CD1c-positive myeloid dendritic cell (primary cell): ENCODE measurements at regions not wholly inside any gene's neighbourhood (a gene's known extent, or its start where the extent isn't known, plus 50 kb on each side); places are given as distances from the start of the nearest gene placed in this dataset.
"Not testable (repeated sequence)": the region's sequence is repeated elsewhere in the genome, so short reads cannot be mapped to it uniquely, and the experiment has no call there.

Experiments used
- DNase-seq: peaks from one replicate; pipeline ENCODE4 v3.0.0-alpha.2; 2016; ENCODE audit errors: extremely low spot score

- DNase-seq, result no peak
Measured at GRCh38 chr11:24375931-24376330, 120.9 kb upstream of the LUZP2 start.

DNA sequence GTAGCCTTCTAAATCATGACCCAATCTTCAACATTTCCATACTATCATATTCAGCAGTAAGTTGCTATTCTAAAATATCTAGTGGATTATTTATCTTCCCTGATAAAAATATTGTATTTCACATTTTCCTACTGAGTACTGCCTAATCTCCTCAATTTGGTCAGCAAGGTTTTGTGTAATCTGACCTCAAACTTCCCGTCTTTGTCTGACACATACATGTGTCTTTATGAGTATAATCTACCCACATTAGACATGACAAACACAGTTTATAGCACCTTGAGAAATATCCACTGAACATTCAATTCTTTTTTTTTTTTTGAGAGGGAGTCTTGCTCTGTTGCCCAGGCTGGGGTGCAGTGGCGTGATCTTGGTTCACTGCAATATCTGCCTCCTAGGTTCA lies 113.7 kb upstream of the LUZP2 start:
- no peak for DNase-seq

DNA sequence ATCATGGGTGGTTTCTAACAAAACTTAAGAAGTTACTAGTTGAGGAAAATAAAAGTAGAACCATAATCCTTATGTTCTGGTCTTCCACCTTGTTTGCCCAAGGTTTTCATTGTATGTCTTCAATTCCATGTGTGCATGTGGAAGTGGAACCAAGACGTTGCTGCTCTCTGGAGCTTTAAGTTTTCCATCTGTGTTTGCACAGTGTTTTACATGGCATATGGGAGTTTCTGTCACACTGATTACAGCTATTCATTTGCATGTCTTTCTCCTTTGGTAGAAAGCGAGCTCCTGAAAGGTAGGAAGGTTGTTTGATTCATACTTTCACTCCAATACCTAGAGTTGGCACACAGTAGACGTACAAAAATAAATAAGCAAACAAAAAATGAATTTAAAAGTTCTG lies 112.6 kb upstream of the LUZP2 start:
- DNase-seq, result no peak

GRCh38 chr11:24386546-24387397 lies 110.1 kb upstream of the LUZP2 start:
- DNase-seq, result no peak

- no peak for DNase-seq
Measured at GRCh38 chr11:24389575-24389974, 107.3 kb upstream of the LUZP2 start.

DNA sequence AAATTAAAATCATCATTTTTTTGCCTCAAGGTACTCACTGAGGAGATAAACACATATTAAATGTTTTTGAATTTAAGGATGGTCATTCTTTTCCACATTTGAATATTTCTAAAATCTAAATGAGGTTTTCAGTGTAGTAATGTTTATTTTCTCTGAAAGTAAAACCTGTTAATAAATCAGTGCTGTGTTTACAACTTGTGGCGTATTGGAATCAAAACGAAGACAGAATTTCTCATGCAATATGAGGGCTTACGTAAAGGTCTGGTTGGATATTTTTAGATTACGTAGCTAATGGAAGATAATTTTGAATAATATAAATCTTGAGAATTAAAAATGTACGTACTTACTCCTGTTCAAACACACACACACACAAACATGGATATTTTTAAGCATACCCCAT lies 106.8 kb upstream of the LUZP2 start:
- DNase-seq, result no peak

- DNase-seq, result no peak
Measured at GRCh38 chr11:24390762-24391161, 106.1 kb upstream of the LUZP2 start.

- no peak for DNase-seq
Measured at GRCh38 chr11:24391167-24391566, 105.7 kb upstream of the LUZP2 start.

- DNase-seq, result no peak
Measured at GRCh38 chr11:24400059-24400665, 96.7 kb upstream of the LUZP2 start.

- no peak for DNase-seq
Measured at GRCh38 chr11:24406389-24406788, 90.5 kb upstream of the LUZP2 start.

DNA sequence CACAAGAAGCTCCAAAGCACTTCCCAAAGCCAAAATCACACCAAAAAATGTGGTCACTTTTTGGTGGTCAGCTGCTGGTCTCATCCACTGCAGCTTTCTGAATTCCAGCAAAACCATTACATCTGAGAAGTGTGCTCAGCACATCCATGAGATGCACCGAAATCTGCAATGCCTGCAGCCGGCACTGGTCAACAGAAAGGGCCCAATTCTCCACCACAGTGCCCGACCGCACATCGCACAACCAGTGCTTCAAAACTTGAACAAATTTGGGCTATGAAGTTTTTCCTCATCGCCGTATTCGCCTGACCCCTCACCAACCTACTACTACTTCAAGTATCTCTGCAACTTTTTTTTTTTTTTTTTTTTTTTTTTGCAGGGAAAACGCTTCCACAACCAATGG lies 89.9 kb upstream of the LUZP2 start:
- no peak for DNase-seq

- no peak for DNase-seq
Measured at GRCh38 chr11:24407733-24408132, 89.1 kb upstream of the LUZP2 start.

- DNase-seq, result no peak
Measured at GRCh38 chr11:24408202-24408601, 88.7 kb upstream of the LUZP2 start.

DNA sequence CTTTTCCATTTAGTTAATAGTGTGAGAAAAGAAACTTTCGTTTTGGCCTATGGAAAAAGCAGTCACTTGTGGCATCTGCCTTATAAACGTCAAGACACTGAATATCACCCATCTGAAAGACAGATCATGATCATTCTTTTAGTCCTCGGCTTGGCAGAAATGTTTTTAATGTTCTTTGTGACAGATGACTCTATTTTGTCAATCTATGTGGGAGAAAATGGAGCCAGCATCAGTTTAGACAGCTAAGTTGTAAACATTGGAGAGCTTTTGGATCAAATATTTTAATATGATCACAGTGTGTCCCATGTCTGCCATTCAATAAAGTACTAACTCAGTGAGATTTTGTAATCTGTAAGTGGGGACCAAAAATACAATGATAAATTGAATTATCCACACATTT lies 85.1 kb upstream of the LUZP2 start:
- DNase-seq, result no peak

DNA sequence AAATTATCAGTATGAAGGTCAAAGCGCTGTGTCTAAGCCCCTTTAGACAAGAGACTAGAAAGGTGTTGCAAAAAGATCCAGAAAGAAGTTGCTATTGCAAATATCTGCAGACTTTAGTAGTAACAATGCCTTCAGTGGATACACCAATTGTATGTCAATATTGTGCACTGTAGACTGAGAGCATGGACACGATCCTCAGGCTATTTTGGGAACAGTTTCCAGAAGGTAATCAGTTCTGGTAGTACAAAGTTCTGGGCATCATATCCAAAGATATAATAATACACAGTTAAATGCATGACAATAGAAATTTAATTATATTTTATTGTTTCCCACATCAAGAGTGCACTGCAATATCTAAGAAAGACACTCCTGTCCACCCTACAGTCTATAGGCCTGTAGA lies 84.1 kb upstream of the LUZP2 start:
- no peak for DNase-seq

GRCh38 chr11:24413391-24413790 lies 83.5 kb upstream of the LUZP2 start:
- DNase-seq, result no peak

DNA sequence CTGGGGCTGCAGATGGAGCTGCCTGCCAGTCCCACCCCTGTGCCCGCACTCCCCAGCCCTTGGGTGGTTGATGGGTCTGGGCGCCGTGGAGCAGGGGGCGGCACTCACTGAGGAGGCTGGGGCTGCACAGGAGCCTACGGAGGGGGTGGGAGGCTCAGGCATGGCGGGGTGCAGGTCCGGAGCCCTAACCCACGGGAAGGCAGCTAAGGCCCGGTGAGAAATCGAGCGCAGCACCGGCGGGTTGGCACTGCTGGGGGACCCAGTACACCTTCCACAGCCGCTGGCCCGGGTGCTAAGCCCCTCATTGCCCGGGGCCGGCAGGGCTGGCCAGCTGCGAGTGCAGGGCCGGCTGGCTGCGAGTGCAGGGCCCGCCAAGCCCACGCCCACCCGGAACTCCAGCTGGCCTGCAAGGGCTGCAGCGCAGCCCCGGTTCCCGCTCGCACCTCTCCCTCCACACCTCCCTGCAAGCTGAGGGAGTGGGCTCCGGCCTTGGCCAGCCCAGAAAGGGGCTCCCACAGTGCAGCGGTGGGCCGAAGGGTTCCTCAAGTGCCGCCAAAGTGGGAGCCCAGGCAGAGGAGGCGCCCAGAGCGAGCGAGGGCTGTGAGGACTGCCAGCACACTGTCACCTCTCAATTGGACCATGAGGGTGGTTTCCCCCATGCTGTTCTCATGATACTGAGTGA lies 80.8 kb upstream of the LUZP2 start:
- not testable (repeated sequence) for DNase-seq

GRCh38 chr11:24421766-24422165 lies 75.1 kb upstream of the LUZP2 start:
- DNase-seq, result no peak

DNA sequence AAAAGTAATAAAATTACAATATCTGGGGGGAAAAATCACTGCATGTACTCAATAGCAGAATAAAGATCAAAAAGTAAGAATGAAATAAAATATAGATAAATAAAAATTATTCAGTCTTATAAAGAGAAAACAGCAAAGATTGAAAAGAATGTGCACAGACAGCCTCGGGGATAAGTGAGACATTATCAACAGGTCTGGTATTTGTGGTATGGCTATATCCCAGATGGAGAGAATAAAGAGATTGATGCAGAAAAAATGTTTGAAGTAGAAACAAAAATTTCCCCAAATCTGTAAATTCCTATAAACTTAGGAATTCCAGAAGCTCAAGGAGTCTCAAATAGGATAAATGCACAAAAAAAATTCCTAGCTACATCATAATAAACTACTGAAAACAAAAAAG lies 74.5 kb upstream of the LUZP2 start:
- no peak for DNase-seq

DNA sequence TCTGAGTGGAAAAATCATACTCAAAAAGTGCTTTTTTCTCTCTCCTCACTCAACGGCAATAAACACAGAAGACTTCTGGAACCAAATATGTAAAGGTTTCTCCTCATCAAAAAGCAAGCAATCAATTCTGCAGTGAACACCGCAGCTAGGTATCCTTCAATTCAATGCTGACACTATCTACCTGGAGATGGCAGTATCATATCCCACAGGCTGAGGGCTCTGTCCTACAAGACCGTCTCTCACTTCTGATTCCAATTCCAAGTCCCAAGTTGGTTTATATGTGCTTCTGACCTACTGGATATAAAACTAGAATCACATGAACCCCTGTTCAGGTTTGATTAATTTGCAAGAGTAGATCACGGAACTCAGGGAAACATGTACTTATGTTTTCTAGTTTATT lies 59.7 kb upstream of the LUZP2 start:
- no peak for DNase-seq
